SK-N-SH (cell line): ENCODE measurements at regions not wholly inside any gene's neighbourhood (a gene's known extent, or its start where the extent isn't known, plus 50 kb on each side); places are given as distances from the start of the nearest gene placed in this dataset.

Source experiments
- CTCF ChIA-PET: fragments of 300-600, 350-600 bp; formaldehyde crosslinking; extraction: SDS; loops from one replicate; lab custom pipeline; 2021; lab: Yijun Ruan, JAX
- POLR2A ChIA-PET: fragments of 350-600 bp; sonication (Branson Sonifier 250); formaldehyde crosslinking; extraction: SDS; loops from one replicate; lab custom pipeline; 2020; ENCODE audit warnings: antibody characterized with exemption, inconsistent platforms; lab: Yijun Ruan, JAX
- DNase-seq: peaks from one replicate; pipeline ENCODE4 v3.0.0; 2012
- H2AFZ ChIP-seq: fragments of 200-600 bp; sonication (generic); 2 replicates; pipeline ENCODE4 v1.8.1; 2016; ENCODE audit warnings: antibody characterized with exemption, mild to moderate bottlenecking, low read depth
- H3F3A ChIP-seq: fragments of 200-600 bp; sonication (generic); replicated peaks from 2 replicates; pipeline ENCODE3; 2016; ENCODE audit warnings: antibody characterized with exemption, mild to moderate bottlenecking; ENCODE audit not compliant: insufficient read depth
- H3K27ac ChIP-seq, 2 experiments: fragments of 200-500 bp in 1 of 2; fragments of 200-600 bp in 1 of 2; sonication (Bioruptor generic) in 1 of 2; sonication (generic), shearing (Covaris generic) in 1 of 2; 2 replicates each; pipeline versions ENCODE4 v1.5.1 to v1.6.1; 2014 to 2016; ENCODE audit warnings: low read depth in 2 of 2, inconsistent platforms in 1 of 2, low read length in 1 of 2, mild to moderate bottlenecking in 1 of 2, mixed read lengths in 1 of 2
- H3K27me3 ChIP-seq: fragments of 200-600 bp; sonication (generic), shearing (Covaris generic); 2 replicates; pipeline ENCODE4 v1.6.1; 2016; ENCODE audit warnings: mixed run types; ENCODE audit not compliant: insufficient read depth
- H3K36me3 ChIP-seq, 2 experiments: fragments of 200-500 bp in 1 of 2; fragments of 200-600 bp in 1 of 2; sonication (Bioruptor generic) in 1 of 2; sonication (generic) in 1 of 2; replicated peaks in 1 of 2; 2 replicates each; pipeline versions ENCODE3 to v1.5.1; 2014 to 2016; ENCODE audit warnings: low read length in 1 of 2, mild to moderate bottlenecking in 1 of 2; ENCODE audit not compliant: insufficient read depth in 2 of 2, control insufficient read depth in 1 of 2
- H3K4me1 ChIP-seq, 2 experiments: fragments of 200-500 bp in 1 of 2; fragments of 200-600 bp in 1 of 2; sonication (Bioruptor generic) in 1 of 2; sonication (generic), shearing (Covaris generic) in 1 of 2; 2 replicates each; pipeline versions ENCODE4 v1.5.1 to v1.6.1; 2014 to 2016; ENCODE audit warnings: low read depth in 1 of 2, low read length in 1 of 2, mixed run types in 1 of 2; ENCODE audit not compliant: insufficient read depth in 2 of 2, control insufficient read depth in 1 of 2
- H3K4me2 ChIP-seq: fragments of 200-600 bp; sonication (generic), shearing (Covaris generic); 2 replicates; pipeline ENCODE4 v1.6.1; 2017; ENCODE audit warnings: mixed run types
- H3K4me3 ChIP-seq, 2 experiments: fragments of 200-500 bp in 1 of 2; fragments of 200-600 bp in 1 of 2; sonication (Bioruptor generic) in 1 of 2; sonication (generic), shearing (Covaris generic) in 1 of 2; 2 replicates each; pipeline versions ENCODE4 v1.5.1 to v1.8.1; 2014 to 2016; ENCODE audit warnings: low read depth in 2 of 2, inconsistent platforms in 1 of 2, low read length in 1 of 2, mild to moderate bottlenecking in 1 of 2, mixed read lengths in 1 of 2, moderate library complexity in 1 of 2
- H3K79me2 ChIP-seq: fragments of 200-600 bp; sonication (generic); 2 replicates; pipeline ENCODE4 v1.8.1; 2017; ENCODE audit warnings: mild to moderate bottlenecking; ENCODE audit not compliant: insufficient read depth
- H3K9ac ChIP-seq: fragments of 200-600 bp; sonication (generic); 2 replicates; pipeline ENCODE4 v1.6.1; 2017; ENCODE audit warnings: mixed run types
- H3K9me2 ChIP-seq: fragments of 200-600 bp; sonication (generic); 2 replicates; pipeline ENCODE4 v1.6.1; 2017; ENCODE audit warnings: mixed run types
- H3K9me3 ChIP-seq: fragments of 200-600 bp; sonication (generic); 2 replicates; pipeline ENCODE4 v1.6.1; 2017; ENCODE audit warnings: mixed run types, mild to moderate bottlenecking, moderate library complexity
- H4K20me1 ChIP-seq: fragments of 200-600 bp; sonication (generic); 2 replicates; pipeline ENCODE4 v1.6.1; 2017; ENCODE audit warnings: mild to moderate bottlenecking, mixed run types; ENCODE audit not compliant: insufficient read depth
- ELF1 ChIP-seq: IDR thresholded peaks from 2 replicates; pipeline ENCODE4 v1.4.0; 2012
- EP300 ChIP-seq, 2 experiments: IDR thresholded peaks; 2 replicates each; pipeline versions ENCODE4 v1.4.0 to v1.6.1; 2012; ENCODE audit warnings: borderline replicate concordance in 1 of 2, low read depth in 1 of 2, low read length in 1 of 2
- EZH2phosphoT487 ChIP-seq: fragments of 200-600 bp; sonication (generic); IDR thresholded peaks from 2 replicates; pipeline ENCODE4 v1.6.1; 2017; ENCODE audit warnings: low read depth, mixed run types, mild to moderate bottlenecking, antibody characterized with exemption, moderate library complexity, borderline replicate concordance
- FOSL2 ChIP-seq: IDR thresholded peaks from 2 replicates; pipeline ENCODE4 v1.4.0; 2012; ENCODE audit warnings: low read depth, mild to moderate bottlenecking, moderate library complexity, borderline replicate concordance
- FOXM1 ChIP-seq: IDR thresholded peaks from 2 replicates; pipeline ENCODE4 v1.4.0; 2012; ENCODE audit warnings: low read depth, mild to moderate bottlenecking
- GATA2 ChIP-seq: sonication (generic); formaldehyde crosslinking; IDR thresholded peaks from 2 replicates; pipeline ENCODE4 v1.5.0; 2020; ENCODE audit warnings: mild to moderate bottlenecking, missing genetic modification reagents
- JUND ChIP-seq: IDR thresholded peaks from 2 replicates; pipeline ENCODE4 v1.4.0; 2012
- NFIC ChIP-seq: IDR thresholded peaks from 2 replicates; pipeline ENCODE4 v1.4.0; 2012; ENCODE audit warnings: borderline replicate concordance
- RAD21 ChIP-seq: IDR thresholded peaks from 2 replicates; pipeline ENCODE4 v1.6.1; 2012; ENCODE audit warnings: mild to moderate bottlenecking, low read length
- RCOR1 ChIP-seq: fragments of 150-350 bp; IDR thresholded peaks from 2 replicates; pipeline ENCODE4 v1.6.1; 2017; ENCODE audit warnings: antibody characterized with exemption, low read length
- RXRA ChIP-seq: IDR thresholded peaks from 2 replicates; pipeline ENCODE4 v1.4.0; 2012; ENCODE audit warnings: low read depth, mild to moderate bottlenecking, borderline replicate concordance
- SIN3A ChIP-seq: IDR thresholded peaks from 2 replicates; pipeline ENCODE4 v1.6.1; 2012; ENCODE audit warnings: low read depth, mild to moderate bottlenecking, low read length, moderate library complexity, borderline replicate concordance
- TCF12 ChIP-seq: IDR thresholded peaks from 2 replicates; pipeline ENCODE4 v1.4.0; 2012
- WGBS: methylation state at CpG from one replicate; pipeline ENCODE4 v1.1.6; 2017; ENCODE audit warnings: low lambda C conversion rate; 5-methylcytosine and 5-hydroxymethylcytosine counted together
- TF ChIP-seq, protein P1 (sequence below): IDR thresholded peaks from 2 replicates; pipeline ENCODE4 v1.4.0; 2012; ENCODE audit warnings: low read depth, borderline replicate concordance
- TF ChIP-seq, protein P2 (sequence below): fragments of 200-600 bp; sonication (generic); IDR thresholded peaks from 2 replicates; pipeline ENCODE4 v1.6.1; 2017; ENCODE audit warnings: antibody characterized with exemption, mild to moderate bottlenecking, moderate library complexity
- TF ChIP-seq, protein P3 (sequence below): fragments of 150-350 bp; IDR thresholded peaks from 2 replicates; pipeline ENCODE4 v1.6.1; 2017; ENCODE audit warnings: antibody characterized with exemption, low read length, low read depth, borderline replicate concordance

DNA sequence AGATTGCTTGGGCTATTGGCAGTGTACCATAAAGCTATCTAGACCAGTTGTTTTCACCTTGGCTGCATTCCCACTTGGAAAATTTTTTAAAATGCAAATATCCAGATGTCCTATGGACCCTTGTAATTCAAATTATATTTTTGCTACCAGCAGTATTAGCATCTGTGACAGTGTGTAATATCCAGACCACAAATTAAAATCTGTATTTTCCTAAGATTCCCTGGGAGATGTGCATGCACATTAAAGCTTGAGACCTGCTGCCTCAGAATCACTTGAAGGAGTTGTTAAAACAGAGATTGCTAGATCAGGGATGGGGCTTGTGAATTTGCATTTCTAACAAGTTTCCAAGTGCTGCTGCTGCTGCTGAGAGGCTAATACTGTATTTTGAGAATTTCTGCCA is 381.2 kb upstream of the PDE4D start:
- Histone ChIP-seq H3K9me3 (no peaks in the 10 kb centered on the region), H3K4me2 (peak overlapping the region; percentile 38; the same call in 1 of the 2 replicates), H4K20me1 (no peaks in the 10 kb centered on the region), H3K4me1 (peaks cover 6% of the 10 kb centered on the region in 2 experiments), H3K27ac (peak overlapping the region; percentile 65 to 74), H3K4me3 (no peak overlapping the region), H3F3A (peaks cover 21% of the 10 kb centered on the region), H3K79me2 (no peaks in the 10 kb centered on the region), H2AFZ (no peak overlapping the region), H3K36me3 (no peaks in the 10 kb centered on the region), H3K9me2 (no peaks in the 10 kb centered on the region), H3K9ac (no peak overlapping the region), H3K27me3 (no peaks in the 10 kb centered on the region)
- ChIA-PET POLR2A (interaction anchor here (0.5 kb wide), 1 partner anchor 787 kb away, joined by 3 read pairs; no protein-coding TSS in a partner anchor), CTCF (interaction anchor here (0.9 to 2.1 kb wide), 3 partner anchors 11 to 464 kb away, joined by 3 to 6 read pairs (median 3); no protein-coding TSS in a partner anchor)
- TF ChIP-seq TCF12 (no peak; the same call in 1 of the 2 replicates), EP300 (IDR thresholded peaks at IDR 0.05; ENCODE audit: borderline replicate concordance in 1 of 2, low read depth in 1 of 2, low read length in 1 of 2) (peak in 1 of 2 experiments; percentile 55; a peak in 2 of 4 replicates), GATA2 (CRISPR knock-in tag) (peak; percentile 18), RAD21 (0 out of 2 replicates have a peak, but pooled peaks have one; percentile 3), NFIC (peak; percentile 6; the same call in 1 of the 2 replicates)
- TF ChIP-seq, protein P1, sequence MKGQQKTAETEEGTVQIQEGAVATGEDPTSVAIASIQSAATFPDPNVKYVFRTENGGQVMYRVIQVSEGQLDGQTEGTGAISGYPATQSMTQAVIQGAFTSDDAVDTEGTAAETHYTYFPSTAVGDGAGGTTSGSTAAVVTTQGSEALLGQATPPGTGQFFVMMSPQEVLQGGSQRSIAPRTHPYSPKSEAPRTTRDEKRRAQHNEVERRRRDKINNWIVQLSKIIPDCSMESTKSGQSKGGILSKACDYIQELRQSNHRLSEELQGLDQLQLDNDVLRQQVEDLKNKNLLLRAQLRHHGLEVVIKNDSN = no peak
- no peak for DNase-seq

DNA sequence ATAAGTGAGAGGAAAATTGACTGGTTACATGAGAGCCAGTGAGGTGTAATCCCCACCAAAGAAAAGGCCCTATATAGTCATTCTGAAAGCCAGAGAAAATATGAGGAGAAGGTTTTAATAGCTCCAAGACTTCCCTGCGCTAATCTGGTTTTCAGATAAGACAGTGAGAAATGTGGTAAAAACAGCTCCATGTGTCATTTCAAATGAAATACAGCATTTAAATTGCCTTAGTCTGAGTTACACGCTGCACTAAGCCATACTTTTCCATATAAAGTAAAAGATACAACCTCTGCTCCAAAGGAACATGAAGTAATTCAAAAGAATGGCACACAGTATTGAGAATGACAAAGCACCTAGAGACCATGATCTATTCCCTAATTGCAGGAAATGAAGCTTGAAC is 378.0 kb upstream of the PDE4D start:
- Histone ChIP-seq H2AFZ (no peak overlapping the region), H3K4me3 (no peak overlapping the region), H3K27me3 (no peaks in the 10 kb centered on the region), H3F3A (peaks cover 12% of the 10 kb centered on the region), H4K20me1 (no peaks in the 10 kb centered on the region), H3K9me3 (no peaks in the 10 kb centered on the region), H3K9ac (no peak overlapping the region), H3K4me2 (no peak overlapping the region), H3K79me2 (no peaks in the 10 kb centered on the region), H3K36me3 (no peaks in the 10 kb centered on the region), H3K4me1 (peaks cover 6% of the 10 kb centered on the region in 2 experiments), H3K27ac (no peak overlapping the region)
- POLR2A ChIA-PET = no interaction called here
- CTCF ChIA-PET = interaction anchor here (0.9 to 2.0 kb wide), 3 partner anchors 15 to 472 kb away, joined by 3 to 9 read pairs (median 4); no protein-coding TSS in a partner anchor
- no peak for DNase-seq
- WGBS = 93% methylated on average over 2 of the region's 2 CpGs
- TF ChIP-seq TCF12 (no peak), EZH2phosphoT487 (no peak), RAD21 (no peak), FOSL2 (no peak), RCOR1 (no peak), FOXM1 (no peak), RXRA (no peak), SIN3A (no peak), NFIC (no peak), ELF1 (no peak), JUND (no peak)
- TF ChIP-seq, protein P2, sequence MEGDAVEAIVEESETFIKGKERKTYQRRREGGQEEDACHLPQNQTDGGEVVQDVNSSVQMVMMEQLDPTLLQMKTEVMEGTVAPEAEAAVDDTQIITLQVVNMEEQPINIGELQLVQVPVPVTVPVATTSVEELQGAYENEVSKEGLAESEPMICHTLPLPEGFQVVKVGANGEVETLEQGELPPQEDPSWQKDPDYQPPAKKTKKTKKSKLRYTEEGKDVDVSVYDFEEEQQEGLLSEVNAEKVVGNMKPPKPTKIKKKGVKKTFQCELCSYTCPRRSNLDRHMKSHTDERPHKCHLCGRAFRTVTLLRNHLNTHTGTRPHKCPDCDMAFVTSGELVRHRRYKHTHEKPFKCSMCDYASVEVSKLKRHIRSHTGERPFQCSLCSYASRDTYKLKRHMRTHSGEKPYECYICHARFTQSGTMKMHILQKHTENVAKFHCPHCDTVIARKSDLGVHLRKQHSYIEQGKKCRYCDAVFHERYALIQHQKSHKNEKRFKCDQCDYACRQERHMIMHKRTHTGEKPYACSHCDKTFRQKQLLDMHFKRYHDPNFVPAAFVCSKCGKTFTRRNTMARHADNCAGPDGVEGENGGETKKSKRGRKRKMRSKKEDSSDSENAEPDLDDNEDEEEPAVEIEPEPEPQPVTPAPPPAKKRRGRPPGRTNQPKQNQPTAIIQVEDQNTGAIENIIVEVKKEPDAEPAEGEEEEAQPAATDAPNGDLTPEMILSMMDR = no peak
- TF ChIP-seq, protein P3, sequence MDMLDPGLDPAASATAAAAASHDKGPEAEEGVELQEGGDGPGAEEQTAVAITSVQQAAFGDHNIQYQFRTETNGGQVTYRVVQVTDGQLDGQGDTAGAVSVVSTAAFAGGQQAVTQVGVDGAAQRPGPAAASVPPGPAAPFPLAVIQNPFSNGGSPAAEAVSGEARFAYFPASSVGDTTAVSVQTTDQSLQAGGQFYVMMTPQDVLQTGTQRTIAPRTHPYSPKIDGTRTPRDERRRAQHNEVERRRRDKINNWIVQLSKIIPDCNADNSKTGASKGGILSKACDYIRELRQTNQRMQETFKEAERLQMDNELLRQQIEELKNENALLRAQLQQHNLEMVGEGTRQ = no peak
- TF ChIP-seq, all 33 proteins: peak for 0
- no peaks in the 10 kb centered on the region for H3K9me2 ChIP-seq
